Tibial nerve (tissue), 4 donors: ENCODE measurements at regions not wholly inside any gene's neighbourhood (a gene's known extent, or its start where the extent isn't known, plus 50 kb on each side); places are given as distances from the start of the nearest gene placed in this dataset.

ENCODE experiments used
- EP300 ChIP-seq, 2 donors: sonication (generic); formaldehyde crosslinking; IDR thresholded peaks; one replicate each; pipeline ENCODE4 v1.6.1; 2017; ENCODE audit warnings: antibody characterized with exemption in 2 of 2, mild to moderate bottlenecking in 1 of 2
- POLR2A ChIP-seq, 2 donors: fragments of 450-650 bp; IDR thresholded peaks; one replicate each; pipeline ENCODE4 v1.6.1; 2017; ENCODE audit warnings: antibody characterized with exemption in 2 of 2, mild to moderate bottlenecking in 2 of 2, moderate library complexity in 2 of 2
- TF ChIP-seq, protein P1 (sequence below), 5 experiments: fragments of 200-600 bp in 3 of 5; fragments of 450-650 bp in 2 of 5; sonication (generic) in 3 of 5; IDR thresholded peaks; one replicate each; pipeline ENCODE4 v1.5.1; 2016 to 2019; ENCODE audit warnings: antibody characterized with exemption in 5 of 5, mild to moderate bottlenecking in 3 of 5, moderate library complexity in 2 of 5

DNA sequence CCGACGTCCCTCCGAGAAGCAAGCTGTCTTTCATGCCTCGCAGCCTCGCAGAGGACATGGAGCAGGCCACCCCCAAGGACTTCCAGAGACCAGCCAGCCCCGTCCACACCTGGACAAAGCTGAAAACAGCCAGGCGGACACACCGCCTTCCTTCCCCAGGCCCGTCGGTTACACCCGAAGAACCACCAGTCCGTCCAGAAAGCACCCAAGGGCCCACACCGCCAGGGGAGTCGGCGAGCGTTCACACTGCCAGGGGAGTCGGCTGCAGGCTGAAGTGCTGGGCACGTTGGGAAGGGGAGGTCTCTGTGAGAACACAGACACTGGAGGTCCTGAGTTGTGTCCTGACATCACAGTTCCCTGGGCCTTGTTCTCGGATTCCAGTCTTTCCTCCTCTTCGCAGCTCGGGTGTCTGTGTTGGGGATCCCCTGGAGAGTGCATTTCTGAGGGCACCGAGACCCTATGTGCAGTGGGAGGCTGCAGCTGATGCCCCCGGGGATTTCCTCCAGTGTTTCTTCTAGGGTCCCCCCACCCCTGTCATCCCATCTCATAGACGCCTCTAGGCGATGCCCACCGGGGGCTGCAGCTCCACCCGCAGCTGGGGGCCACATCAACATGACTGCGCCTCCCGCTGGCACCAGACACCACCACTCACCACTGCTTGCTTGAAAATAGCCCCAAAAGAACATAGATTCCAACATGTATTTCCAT lies 344.4 kb upstream of the SALL3 start:
- TF ChIP-seq, protein P1, sequence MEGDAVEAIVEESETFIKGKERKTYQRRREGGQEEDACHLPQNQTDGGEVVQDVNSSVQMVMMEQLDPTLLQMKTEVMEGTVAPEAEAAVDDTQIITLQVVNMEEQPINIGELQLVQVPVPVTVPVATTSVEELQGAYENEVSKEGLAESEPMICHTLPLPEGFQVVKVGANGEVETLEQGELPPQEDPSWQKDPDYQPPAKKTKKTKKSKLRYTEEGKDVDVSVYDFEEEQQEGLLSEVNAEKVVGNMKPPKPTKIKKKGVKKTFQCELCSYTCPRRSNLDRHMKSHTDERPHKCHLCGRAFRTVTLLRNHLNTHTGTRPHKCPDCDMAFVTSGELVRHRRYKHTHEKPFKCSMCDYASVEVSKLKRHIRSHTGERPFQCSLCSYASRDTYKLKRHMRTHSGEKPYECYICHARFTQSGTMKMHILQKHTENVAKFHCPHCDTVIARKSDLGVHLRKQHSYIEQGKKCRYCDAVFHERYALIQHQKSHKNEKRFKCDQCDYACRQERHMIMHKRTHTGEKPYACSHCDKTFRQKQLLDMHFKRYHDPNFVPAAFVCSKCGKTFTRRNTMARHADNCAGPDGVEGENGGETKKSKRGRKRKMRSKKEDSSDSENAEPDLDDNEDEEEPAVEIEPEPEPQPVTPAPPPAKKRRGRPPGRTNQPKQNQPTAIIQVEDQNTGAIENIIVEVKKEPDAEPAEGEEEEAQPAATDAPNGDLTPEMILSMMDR (IDR thresholded peaks at IDR 0.05), result no peak
- TF ChIP-seq POLR2A (IDR thresholded peaks at IDR 0.05), result no peak
- no peak for TF ChIP-seq EP300 (IDR thresholded peaks at IDR 0.05)
